HCT116 (cell line): ENCODE measurements at regions not wholly inside any gene's neighbourhood (a gene's known extent, or its start where the extent isn't known, plus 50 kb on each side); places are given as distances from the start of the nearest gene placed in this dataset.

Experiments
- ATAC-seq: fragments of 200-7000 bp; cut with Tn5 transposase; 2 replicates; pipeline ENCODE4 v1.9.1; 2020; ENCODE audit warnings: mild to moderate bottlenecking, moderate library complexity
- BruUV-seq: library from RNA; stranded (reverse); fragments of 400-500 nt; replicated peaks from 2 replicates; lab custom pipeline; 2021; lab: Mats Ljungman, UMichigan
- CTCF ChIA-PET: fragments of 300-600 bp; sonication (Branson Sonifier 250); formaldehyde crosslinking; loops from one replicate; lab custom pipeline; 2021; ENCODE audit warnings: antibody characterized with exemption; lab: Charles Lee
- POLR2A ChIA-PET: fragments of 300-600, 350-600 bp; sonication (Branson Sonifier 250); formaldehyde crosslinking; loops from one replicate; lab custom pipeline; 2021; ENCODE audit warnings: antibody characterized with exemption; lab: Charles Lee
- RAD21 ChIA-PET, 2 experiments: fragments of 300-600 bp; sonication (Branson Sonifier 250); formaldehyde crosslinking; loops; one replicate each; lab custom pipeline; 2023; ENCODE audit warnings: low total read pairs in 2 of 2; ENCODE audit not compliant: uncharacterized antibody in 2 of 2, unreplicated experiment in 2 of 2, low non-redundant PET in 1 of 2; lab: Charles Lee
- DNase-seq: peaks from one replicate; pipeline ENCODE4 v3.0.0-alpha.2; 2010; ENCODE audit warnings: low read depth, low spot score
- H2AFZ ChIP-seq: fragments of 200-600 bp; shearing (Covaris generic), sonication (generic); 2 replicates; pipeline ENCODE4 v1.6.1; 2017; ENCODE audit warnings: low read depth, mixed run types, mixed read lengths, antibody characterized with exemption, low read length; ENCODE audit not compliant: poor library complexity, severe bottlenecking
- H3K27ac ChIP-seq: 2 replicates; pipeline ENCODE4 v1.5.1; 2012; ENCODE audit warnings: low read depth, low read length
- H3K27me3 ChIP-seq: fragments of 200-600 bp; sonication (generic); 2 replicates; pipeline ENCODE4 v1.6.1; 2016; ENCODE audit warnings: mixed run types, low read length, mixed read lengths; ENCODE audit not compliant: insufficient read depth
- H3K36me3 ChIP-seq, 2 experiments: fragments of 200-500 bp in 1 of 2; fragments of 200-600 bp in 1 of 2; sonication (Bioruptor generic) in 1 of 2; sonication (generic) in 1 of 2; 2 replicates each; pipeline versions ENCODE4 v1.5.1 to v1.6.1; 2014 to 2016; ENCODE audit warnings: low read length in 2 of 2, inconsistent platforms in 1 of 2, mixed read lengths in 1 of 2, mixed run types in 1 of 2; ENCODE audit not compliant: insufficient read depth in 2 of 2, control insufficient read depth in 1 of 2
- H3K4me1 ChIP-seq, 2 experiments: fragments of 200-600 bp in 1 of 2; sonication (generic) in 1 of 2; 2 replicates each; pipeline versions ENCODE4 v1.5.1 to v1.6.1; 2012 to 2017; ENCODE audit warnings: low read length in 2 of 2, inconsistent platforms in 1 of 2, mild to moderate bottlenecking in 1 of 2, mixed read lengths in 1 of 2, mixed run types in 1 of 2, moderate library complexity in 1 of 2; ENCODE audit not compliant: insufficient read depth in 2 of 2, control insufficient read depth in 1 of 2
- H3K4me2 ChIP-seq: fragments of 200-600 bp; sonication (generic); 2 replicates; pipeline ENCODE4 v1.6.1; 2017; ENCODE audit warnings: mixed run types, low read length, mixed read lengths
- H3K4me3 ChIP-seq, 2 experiments: fragments of 200-600 bp in 1 of 2; sonication (generic) in 1 of 2; replicated peaks in 1 of 2; 2 replicates each; pipeline ENCODE4 v1.5.1; 2011 to 2016; ENCODE audit warnings: low read length in 2 of 2, control low read depth in 1 of 2, low read depth in 1 of 2, mild to moderate bottlenecking in 1 of 2, mixed read lengths in 1 of 2, mixed run types in 1 of 2
- H3K79me2 ChIP-seq: fragments of 200-600 bp; sonication (generic); 2 replicates; pipeline ENCODE4 v1.6.1; 2017; ENCODE audit warnings: mild to moderate bottlenecking, mixed run types, low read length, moderate library complexity, mixed read lengths; ENCODE audit not compliant: insufficient read depth
- H3K9ac ChIP-seq: fragments of 200-600 bp; sonication (generic); 2 replicates; pipeline ENCODE4 v1.6.1; 2016; ENCODE audit warnings: low read length, mixed read lengths
- H3K9me2 ChIP-seq: fragments of 200-600 bp; sonication (generic), shearing (Covaris generic); 2 replicates; pipeline ENCODE4 v1.6.1; 2017; ENCODE audit warnings: mixed run types, mild to moderate bottlenecking, moderate library complexity; ENCODE audit not compliant: insufficient read depth
- H3K9me3 ChIP-seq, 2 experiments: fragments of 200-500 bp in 1 of 2; fragments of 200-600 bp in 1 of 2; sonication (Bioruptor generic) in 1 of 2; sonication (generic) in 1 of 2; 2 replicates each; pipeline ENCODE4 v1.6.1; 2014 to 2017; ENCODE audit warnings: low read length in 2 of 2, mixed read lengths in 2 of 2, inconsistent platforms in 1 of 2, low read depth in 1 of 2, mild to moderate bottlenecking in 1 of 2, mixed run types in 1 of 2, moderate library complexity in 1 of 2; ENCODE audit not compliant: control insufficient read depth in 1 of 2, insufficient read depth in 1 of 2
- H4K20me1 ChIP-seq: fragments of 200-600 bp; sonication (generic), shearing (Covaris generic); 2 replicates; pipeline ENCODE4 v1.6.1; 2017; ENCODE audit warnings: mixed run types, mild to moderate bottlenecking, moderate library complexity; ENCODE audit not compliant: insufficient read depth
- ATF3 ChIP-seq: IDR thresholded peaks from 2 replicates; pipeline ENCODE4 v1.6.1; 2012
- CEBPB ChIP-seq: IDR thresholded peaks from 2 replicates; pipeline ENCODE4 v1.6.1; 2012; ENCODE audit warnings: low read depth
- CTCF ChIP-seq, 3 experiments: fragments of 200-600 bp in 1 of 3; sonication (generic) in 1 of 3; IDR thresholded peaks in 2 of 3; conservative IDR thresholded peaks in 1 of 3; 2 replicates each; pipeline ENCODE4 v1.5.1; 2012 to 2017; ENCODE audit warnings: low read depth in 2 of 3, low read length in 2 of 3, antibody characterized with exemption in 1 of 3, borderline replicate concordance in 1 of 3, control low read depth in 1 of 3, mild to moderate bottlenecking in 1 of 3, mixed read lengths in 1 of 3, mixed run types in 1 of 3, moderate library complexity in 1 of 3; ENCODE audit not compliant: insufficient read depth in 1 of 3
- EZH2phosphoT487 ChIP-seq: fragments of 200-600 bp; IDR thresholded peaks from 2 replicates; pipeline ENCODE4 v1.6.1; 2018; ENCODE audit warnings: antibody characterized with exemption, borderline replicate concordance
- MAX ChIP-seq: IDR thresholded peaks from 2 replicates; pipeline ENCODE4 v1.6.1; 2012
- RAD21 ChIP-seq: IDR thresholded peaks from 2 replicates; pipeline ENCODE4 v1.6.1; 2012; ENCODE audit warnings: low read depth, mild to moderate bottlenecking
- intact Hi-C: fragments of 100-400 bp; cut with micrococcal nuclease; formaldehyde crosslinking; loops from 2 replicates; pipeline ENCODE4 v1.10.0; 2022

- TF ChIP-seq MAX (no peak), CEBPB (no peak)
Measured at GRCh38 chr17:77685881-77686486, 272.5 kb upstream of the TNRC6C start (continued).

- DNase-seq (no peak), ATAC-seq (no peak)
- no peaks in the 10 kb centered on the region for H4K20me1 ChIP-seq
- H3K9ac ChIP-seq = no peak overlapping the region
- H3K4me2 ChIP-seq = no peak overlapping the region
- no peaks in the 10 kb centered on the region for H3K9me2 ChIP-seq
- ChIA-PET CTCF (no interaction called here), RAD21 (no interaction called here), POLR2A (no interaction called here)
- no peaks in the 10 kb centered on the region for H3K79me2 ChIP-seq
- no peaks in the 10 kb centered on the region for H3K4me1 ChIP-seq
- no peaks in the 10 kb centered on the region for H3K36me3 ChIP-seq
- TF ChIP-seq ATF3 = no peak
- TF ChIP-seq EZH2phosphoT487 = no peak
- TF ChIP-seq MAX = no peak
- TF ChIP-seq CTCF (IDR thresholded peaks at IDR 0.05 in 2 of 3, conservative IDR thresholded peaks at IDR 0.05 in 1 of 3; ENCODE audit: borderline replicate concordance in 1 of 3, insufficient read depth in 1 of 3, low read depth in 2 of 3, low read length in 2 of 3) = no peak
- no peak for TF ChIP-seq RAD21
- TF ChIP-seq CEBPB = no peak
- no TSS peak for BruUV-seq
- peaks cover 36% of the 10 kb centered on the region for H3K27me3 ChIP-seq
- no peaks in the 10 kb centered on the region for H3K9me3 ChIP-seq
- intact Hi-C loops = no loop called here
- H3K27ac ChIP-seq = no peak overlapping the region
- no peak overlapping the region for H3K4me3 ChIP-seq
- H2AFZ ChIP-seq = no peak overlapping the region
Measured at GRCh38 chr17:77686903-77687302, 271.6 kb upstream of the TNRC6C start.
